ENCODE measurements at regions not wholly inside any gene's neighbourhood (a gene's known extent, or its start where the extent isn't known, plus 50 kb on each side); places are given as distances from the start of the nearest gene placed in this dataset.

GRCh38 chr3:70763894-70764293, 451.5 kb upstream of the MDFIC2 start:
- TF ChIP-seq, protein P1, sequence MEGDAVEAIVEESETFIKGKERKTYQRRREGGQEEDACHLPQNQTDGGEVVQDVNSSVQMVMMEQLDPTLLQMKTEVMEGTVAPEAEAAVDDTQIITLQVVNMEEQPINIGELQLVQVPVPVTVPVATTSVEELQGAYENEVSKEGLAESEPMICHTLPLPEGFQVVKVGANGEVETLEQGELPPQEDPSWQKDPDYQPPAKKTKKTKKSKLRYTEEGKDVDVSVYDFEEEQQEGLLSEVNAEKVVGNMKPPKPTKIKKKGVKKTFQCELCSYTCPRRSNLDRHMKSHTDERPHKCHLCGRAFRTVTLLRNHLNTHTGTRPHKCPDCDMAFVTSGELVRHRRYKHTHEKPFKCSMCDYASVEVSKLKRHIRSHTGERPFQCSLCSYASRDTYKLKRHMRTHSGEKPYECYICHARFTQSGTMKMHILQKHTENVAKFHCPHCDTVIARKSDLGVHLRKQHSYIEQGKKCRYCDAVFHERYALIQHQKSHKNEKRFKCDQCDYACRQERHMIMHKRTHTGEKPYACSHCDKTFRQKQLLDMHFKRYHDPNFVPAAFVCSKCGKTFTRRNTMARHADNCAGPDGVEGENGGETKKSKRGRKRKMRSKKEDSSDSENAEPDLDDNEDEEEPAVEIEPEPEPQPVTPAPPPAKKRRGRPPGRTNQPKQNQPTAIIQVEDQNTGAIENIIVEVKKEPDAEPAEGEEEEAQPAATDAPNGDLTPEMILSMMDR (IDR thresholded peaks at IDR 0.05; ENCODE audit: low read depth, low read length, poor library complexity, severe bottlenecking): no peak
- no peak for TF ChIP-seq EZH2phosphoT487 (IDR thresholded peaks at IDR 0.05; ENCODE audit: borderline replicate concordance, low read length)

Measured in DOHH2 (cell line).